ENCODE measurements at regions not wholly inside any gene's neighbourhood (a gene's known extent, or its start where the extent isn't known, plus 50 kb on each side); places are given as distances from the start of the nearest gene placed in this dataset.

- no CpG with 5 or more reads among the region's 3 CpGs for WGBS (ENCODE audit: insufficient coverage, insufficient read length)
- Histone ChIP-seq H3K27me3 (ENCODE audit: control insufficient read depth, insufficient read depth, low read length) (no peaks in the 10 kb centered on the region; the same call in 1 of the 2 replicates), H3K27ac (ENCODE audit: low read length) (no peak overlapping the region), H3K36me3 (ENCODE audit: control insufficient read depth, insufficient read depth, low read length) (no peaks in the 10 kb centered on the region), H3K9me3 (ENCODE audit: control insufficient read depth, insufficient read depth, low read length) (no peaks in the 10 kb centered on the region), H3K4me1 (ENCODE audit: control insufficient read depth, insufficient read depth, low read length) (peaks cover 9% of the 10 kb centered on the region), H3K4me3 (ENCODE audit: low read length) (no peak overlapping the region)
- DNase-seq (ENCODE audit: low read depth, low spot score), result no peak
These were observed 133.8 kb upstream of the ZBTB40 start for GRCh38 chr1:22317920-22318243.

- Histone ChIP-seq H3K27me3 (ENCODE audit: control insufficient read depth, insufficient read depth, low read length) (no peaks in the 10 kb centered on the region; the same call in 1 of the 2 replicates), H3K27ac (ENCODE audit: low read length) (no peak overlapping the region), H3K36me3 (ENCODE audit: control insufficient read depth, insufficient read depth, low read length) (no peaks in the 10 kb centered on the region), H3K4me3 (ENCODE audit: low read length) (no peak overlapping the region), H3K4me1 (ENCODE audit: control insufficient read depth, insufficient read depth, low read length) (peaks cover 9% of the 10 kb centered on the region), H3K9me3 (ENCODE audit: control insufficient read depth, insufficient read depth, low read length) (no peaks in the 10 kb centered on the region)
- WGBS (ENCODE audit: insufficient coverage, insufficient read length), result no CpG with 5 or more reads among the region's 24 CpGs
- DNase-seq (ENCODE audit: low read depth, low spot score), result peak; percentile 41
These were observed 133.2 kb upstream of the ZBTB40 start for GRCh38 chr1:22318279-22318981.

GRCh38 chr1:22319608-22320007 lies 132.0 kb upstream of the ZBTB40 start:
- H3K36me3 ChIP-seq (ENCODE audit: control insufficient read depth, insufficient read depth, low read length), result no peaks in the 10 kb centered on the region
- no peaks in the 10 kb centered on the region for H3K9me3 ChIP-seq (ENCODE audit: control insufficient read depth, insufficient read depth, low read length)
- no CpG with 5 or more reads among the region's 5 CpGs for WGBS (ENCODE audit: insufficient coverage, insufficient read length)
- no peak overlapping the region for H3K4me3 ChIP-seq (ENCODE audit: low read length)
- H3K4me1 ChIP-seq (ENCODE audit: control insufficient read depth, insufficient read depth, low read length), result peaks cover 9% of the 10 kb centered on the region
- no peak overlapping the region for H3K27ac ChIP-seq (ENCODE audit: low read length)
- no peaks in the 10 kb centered on the region; the same call in 1 of the 2 replicates for H3K27me3 ChIP-seq (ENCODE audit: control insufficient read depth, insufficient read depth, low read length)
- DNase-seq (ENCODE audit: low read depth, low spot score), result no peak

GRCh38 chr1:22320587-22321344 lies 130.9 kb upstream of the ZBTB40 start:
- Histone ChIP-seq H3K27ac (ENCODE audit: low read length) (no peak overlapping the region), H3K4me1 (ENCODE audit: control insufficient read depth, insufficient read depth, low read length) (peaks cover 9% of the 10 kb centered on the region), H3K9me3 (ENCODE audit: control insufficient read depth, insufficient read depth, low read length) (no peaks in the 10 kb centered on the region), H3K27me3 (ENCODE audit: control insufficient read depth, insufficient read depth, low read length) (no peaks in the 10 kb centered on the region; the same call in 1 of the 2 replicates), H3K36me3 (ENCODE audit: control insufficient read depth, insufficient read depth, low read length) (no peaks in the 10 kb centered on the region), H3K4me3 (ENCODE audit: low read length) (no peak overlapping the region)
- no CpG with 5 or more reads among the region's 9 CpGs for WGBS (ENCODE audit: insufficient coverage, insufficient read length)
- no peak for DNase-seq (ENCODE audit: low read depth, low spot score)

- Histone ChIP-seq H3K36me3 (ENCODE audit: control insufficient read depth, insufficient read depth, low read length) (no peaks in the 10 kb centered on the region), H3K4me1 (ENCODE audit: control insufficient read depth, insufficient read depth, low read length) (peaks cover 9% of the 10 kb centered on the region), H3K4me3 (ENCODE audit: low read length) (no peak overlapping the region), H3K9me3 (ENCODE audit: control insufficient read depth, insufficient read depth, low read length) (no peaks in the 10 kb centered on the region), H3K27me3 (ENCODE audit: control insufficient read depth, insufficient read depth, low read length) (no peaks in the 10 kb centered on the region; the same call in 1 of the 2 replicates), H3K27ac (ENCODE audit: low read length) (no peak overlapping the region)
- no CpG with 5 or more reads among the region's 4 CpGs for WGBS (ENCODE audit: insufficient coverage, insufficient read length)
- DNase-seq (ENCODE audit: low read depth, low spot score), result no peak
These were observed 129.7 kb upstream of the ZBTB40 start for GRCh38 chr1:22321917-22322316.

GRCh38 chr1:22323141-22323845 lies 128.4 kb upstream of the ZBTB40 start:
- H3K4me3 ChIP-seq (ENCODE audit: low read length), result no peak overlapping the region
- H3K9me3 ChIP-seq (ENCODE audit: control insufficient read depth, insufficient read depth, low read length), result no peaks in the 10 kb centered on the region
- no peaks in the 10 kb centered on the region; the same call in 1 of the 2 replicates for H3K27me3 ChIP-seq (ENCODE audit: control insufficient read depth, insufficient read depth, low read length)
- DNase-seq (ENCODE audit: low read depth, low spot score), result no peak
- no CpG with 5 or more reads among the region's 17 CpGs for WGBS (ENCODE audit: insufficient coverage, insufficient read length)
- H3K27ac ChIP-seq (ENCODE audit: low read length), result no peak overlapping the region
- no peaks in the 10 kb centered on the region for H3K36me3 ChIP-seq (ENCODE audit: control insufficient read depth, insufficient read depth, low read length)
- H3K4me1 ChIP-seq (ENCODE audit: control insufficient read depth, insufficient read depth, low read length), result peaks cover 9% of the 10 kb centered on the region

- H3K9me3 ChIP-seq (ENCODE audit: control insufficient read depth, insufficient read depth, low read length), result no peaks in the 10 kb centered on the region
- H3K27me3 ChIP-seq (ENCODE audit: control insufficient read depth, insufficient read depth, low read length), result no peaks in the 10 kb centered on the region
- no peak for DNase-seq (ENCODE audit: low read depth, low spot score)
- whole genome bisulfite sequencing (ENCODE audit: insufficient coverage, insufficient read length), result no CpG with 5 or more reads among the region's 11 CpGs
- H3K27ac ChIP-seq (ENCODE audit: low read length), result no peak overlapping the region
- no peaks in the 10 kb centered on the region for H3K36me3 ChIP-seq (ENCODE audit: control insufficient read depth, insufficient read depth, low read length)
- no peak overlapping the region for H3K4me3 ChIP-seq (ENCODE audit: low read length)
- peaks cover 6% of the 10 kb centered on the region for H3K4me1 ChIP-seq (ENCODE audit: control insufficient read depth, insufficient read depth, low read length)
These were observed 127.7 kb upstream of the ZBTB40 start for GRCh38 chr1:22323846-22324504.

- H3K4me1 ChIP-seq (ENCODE audit: control insufficient read depth, insufficient read depth, low read length), result peaks cover 5% of the 10 kb centered on the region
- no CpG with 5 or more reads among the region's 10 CpGs for WGBS (ENCODE audit: insufficient coverage, insufficient read length)
- H3K4me3 ChIP-seq (ENCODE audit: low read length), result no peak overlapping the region
These were observed 125.9 kb upstream of the ZBTB40 start for GRCh38 chr1:22325531-22326371.

GRCh38 chr1:22326372-22326915 lies 125.2 kb upstream of the ZBTB40 start:
- no peaks in the 10 kb centered on the region for H3K9me3 ChIP-seq (ENCODE audit: control insufficient read depth, insufficient read depth, low read length)
- no peak for DNase-seq (ENCODE audit: low read depth, low spot score)
- no CpG with 5 or more reads among the region's 8 CpGs for WGBS (ENCODE audit: insufficient coverage, insufficient read length)
- H3K27me3 ChIP-seq (ENCODE audit: control insufficient read depth, insufficient read depth, low read length), result no peaks in the 10 kb centered on the region
- H3K27ac ChIP-seq (ENCODE audit: low read length), result no peak overlapping the region
- H3K36me3 ChIP-seq (ENCODE audit: control insufficient read depth, insufficient read depth, low read length), result no peaks in the 10 kb centered on the region
- no peak overlapping the region for H3K4me3 ChIP-seq (ENCODE audit: low read length)
- peaks cover 3% of the 10 kb centered on the region for H3K4me1 ChIP-seq (ENCODE audit: control insufficient read depth, insufficient read depth, low read length)

More at GRCh38 chr1:22325531-22326371, 125.9 kb upstream of the ZBTB40 start:
- H3K9me3 ChIP-seq (ENCODE audit: control insufficient read depth, insufficient read depth, low read length), result no peaks in the 10 kb centered on the region
- no peak overlapping the region for H3K27ac ChIP-seq (ENCODE audit: low read length)
- no peak for DNase-seq (ENCODE audit: low read depth, low spot score)
- no peaks in the 10 kb centered on the region for H3K36me3 ChIP-seq (ENCODE audit: control insufficient read depth, insufficient read depth, low read length)
- H3K27me3 ChIP-seq (ENCODE audit: control insufficient read depth, insufficient read depth, low read length), result no peaks in the 10 kb centered on the region
